Gastrocnemius medialis (tissue), 4 donors: ENCODE measurements at regions not wholly inside any gene's neighbourhood (a gene's known extent, or its start where the extent isn't known, plus 50 kb on each side); places are given as distances from the start of the nearest gene placed in this dataset.

Experiments used
- POLR2A ChIP-seq, 2 donors: fragments of 450-650 bp; IDR thresholded peaks; one replicate each; pipeline ENCODE4 v1.6.1; 2017; ENCODE audit warnings: antibody characterized with exemption in 2 of 2, mild to moderate bottlenecking in 2 of 2, moderate library complexity in 2 of 2
- TF ChIP-seq, protein P1 (sequence below), 5 experiments: fragments of 450-650 bp in 3 of 5; fragments of 200-600 bp in 2 of 5; sonication (generic) in 2 of 5; IDR thresholded peaks in 4 of 5; conservative IDR thresholded peaks in 1 of 5; 1 replicate in 4 of 5; 2 replicates in 1 of 5; pipeline ENCODE4 v1.5.1; 2016 to 2019; ENCODE audit warnings: antibody characterized with exemption in 5 of 5, mild to moderate bottlenecking in 3 of 5, moderate library complexity in 3 of 5

DNA sequence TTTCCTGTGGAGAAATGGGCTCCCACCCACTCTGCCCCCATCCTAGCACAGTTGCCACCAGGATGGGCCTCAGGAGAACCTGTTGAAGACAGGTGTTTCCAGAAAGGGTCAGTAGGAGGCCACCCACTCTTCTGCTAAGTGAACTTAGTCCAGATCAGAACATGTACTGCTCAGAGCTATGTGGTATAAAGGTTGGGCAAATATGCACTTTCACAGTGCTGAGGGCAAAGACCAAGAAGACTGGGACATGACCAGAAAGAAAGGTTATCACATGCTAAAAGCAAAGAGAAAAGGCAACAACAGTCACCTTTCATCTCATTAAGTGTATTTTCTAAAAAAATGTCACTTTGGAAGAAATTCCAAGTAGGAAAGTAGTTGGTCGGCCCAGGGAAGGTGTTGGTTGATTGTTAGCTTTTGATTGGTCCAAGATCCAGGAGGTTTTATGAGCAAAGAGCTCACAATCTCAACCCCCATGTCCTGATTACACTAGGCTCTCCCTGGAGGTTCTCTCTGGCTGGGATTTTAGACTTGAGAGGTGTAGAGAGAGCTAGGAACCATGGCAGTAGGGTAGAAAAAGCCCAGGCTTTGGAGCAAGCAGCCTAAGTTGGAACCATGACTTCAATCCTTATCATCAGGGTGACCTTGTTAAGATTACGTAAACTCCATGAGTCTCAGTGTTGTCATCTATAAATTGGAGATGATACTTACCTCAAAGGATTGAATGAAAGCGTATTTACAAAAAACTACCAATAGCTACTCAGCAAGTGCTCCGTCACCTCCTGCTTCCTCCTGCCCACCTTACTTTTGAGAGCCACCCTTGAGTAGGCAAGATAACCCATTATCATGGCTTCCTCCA lies 102.6 kb downstream of the GLUL start:
- no peak for TF ChIP-seq POLR2A (IDR thresholded peaks at IDR 0.05)
- TF ChIP-seq, protein P1, sequence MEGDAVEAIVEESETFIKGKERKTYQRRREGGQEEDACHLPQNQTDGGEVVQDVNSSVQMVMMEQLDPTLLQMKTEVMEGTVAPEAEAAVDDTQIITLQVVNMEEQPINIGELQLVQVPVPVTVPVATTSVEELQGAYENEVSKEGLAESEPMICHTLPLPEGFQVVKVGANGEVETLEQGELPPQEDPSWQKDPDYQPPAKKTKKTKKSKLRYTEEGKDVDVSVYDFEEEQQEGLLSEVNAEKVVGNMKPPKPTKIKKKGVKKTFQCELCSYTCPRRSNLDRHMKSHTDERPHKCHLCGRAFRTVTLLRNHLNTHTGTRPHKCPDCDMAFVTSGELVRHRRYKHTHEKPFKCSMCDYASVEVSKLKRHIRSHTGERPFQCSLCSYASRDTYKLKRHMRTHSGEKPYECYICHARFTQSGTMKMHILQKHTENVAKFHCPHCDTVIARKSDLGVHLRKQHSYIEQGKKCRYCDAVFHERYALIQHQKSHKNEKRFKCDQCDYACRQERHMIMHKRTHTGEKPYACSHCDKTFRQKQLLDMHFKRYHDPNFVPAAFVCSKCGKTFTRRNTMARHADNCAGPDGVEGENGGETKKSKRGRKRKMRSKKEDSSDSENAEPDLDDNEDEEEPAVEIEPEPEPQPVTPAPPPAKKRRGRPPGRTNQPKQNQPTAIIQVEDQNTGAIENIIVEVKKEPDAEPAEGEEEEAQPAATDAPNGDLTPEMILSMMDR (IDR thresholded peaks at IDR 0.05 in 4 of 5, conservative IDR thresholded peaks at IDR 0.05 in 1 of 5): no peak
